NCI-H82 treated with DMSO at 0.1 percent for 48 hours (cell line): ENCODE measurements at regions not wholly inside any gene's neighbourhood (a gene's known extent, or its start where the extent isn't known, plus 50 kb on each side); places are given as distances from the start of the nearest gene placed in this dataset.
"Not testable (repeated sequence)": the region's sequence is repeated elsewhere in the genome, so short reads cannot be mapped to it uniquely, and the experiment has no call there.

Experiments
- DNase-seq: peaks from one replicate; lab custom pipeline; 2025; ENCODE audit not compliant: unreplicated experiment; lab: John Stamatoyannopoulos, UW

DNA sequence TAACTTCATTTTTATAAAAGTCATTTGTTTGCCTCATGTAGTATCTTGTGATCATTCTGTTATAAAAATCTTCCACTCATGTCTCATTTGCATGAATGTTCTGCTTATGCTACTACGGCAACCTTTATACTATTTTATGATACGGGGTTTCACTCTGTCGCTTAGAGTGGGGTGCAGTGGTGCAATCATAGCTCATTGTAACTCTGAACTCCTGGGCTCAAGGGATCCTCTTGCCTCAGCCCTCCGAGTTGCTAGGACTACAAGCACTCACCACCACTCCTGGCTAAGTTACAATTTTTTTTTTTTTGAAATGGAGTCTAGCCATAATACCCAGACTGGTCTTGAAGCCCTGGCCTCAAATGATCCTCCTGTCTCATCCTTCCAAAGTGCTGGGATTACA lies 154.4 kb upstream of the PREP start:
- DNase-seq, result no peak

DNA sequence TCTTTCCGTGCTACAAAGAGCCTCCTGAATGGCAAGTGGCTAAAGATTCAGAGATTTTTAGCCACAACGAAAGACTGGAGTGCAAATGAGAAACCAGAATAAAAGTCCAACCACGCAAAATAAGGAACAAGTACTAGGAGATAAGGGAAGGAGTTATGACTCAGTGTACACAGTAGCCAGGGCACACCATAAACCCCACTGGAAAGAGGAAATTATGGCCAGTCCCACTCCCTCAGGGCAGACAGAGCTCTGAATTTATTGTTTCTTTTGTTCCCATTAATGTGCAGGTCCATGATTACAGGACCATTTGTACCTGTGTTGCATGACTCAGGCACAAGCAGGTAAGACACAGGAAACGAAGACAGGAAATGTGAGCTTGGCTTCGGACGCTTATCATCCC lies 150.3 kb upstream of the PREP start:
- DNase-seq, result no peak

DNA sequence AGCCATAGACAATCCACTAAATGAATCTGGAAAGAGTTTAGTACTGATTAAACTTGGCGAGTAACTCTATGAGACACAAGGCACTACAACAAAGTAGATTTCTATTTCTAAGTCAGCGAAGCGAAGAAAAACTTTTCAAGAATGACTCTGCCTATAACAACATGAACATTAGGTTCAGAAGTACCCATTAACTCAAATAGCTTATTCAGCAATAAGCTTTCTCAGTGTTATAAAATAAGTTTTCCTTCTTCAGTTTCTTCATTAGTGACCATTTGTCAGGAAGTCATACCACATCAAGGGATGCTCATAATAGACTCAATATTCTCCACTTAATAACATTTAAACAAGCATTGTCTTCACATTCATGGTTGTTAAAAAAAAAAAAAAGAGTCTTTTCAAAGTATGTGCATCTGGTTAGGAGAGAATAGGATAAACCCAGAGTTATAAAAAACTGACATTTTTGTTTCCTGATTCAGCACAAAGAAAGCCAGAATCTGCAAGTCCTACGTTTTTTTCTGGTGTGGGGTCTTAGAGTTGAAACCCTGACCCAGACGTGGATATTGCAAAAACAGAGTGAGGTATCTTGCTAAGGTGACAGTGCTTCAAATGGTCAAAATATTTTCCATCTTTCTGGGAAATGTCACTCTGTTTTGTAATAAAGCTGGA lies 148.2 kb upstream of the PREP start:
- no peak for DNase-seq

DNA sequence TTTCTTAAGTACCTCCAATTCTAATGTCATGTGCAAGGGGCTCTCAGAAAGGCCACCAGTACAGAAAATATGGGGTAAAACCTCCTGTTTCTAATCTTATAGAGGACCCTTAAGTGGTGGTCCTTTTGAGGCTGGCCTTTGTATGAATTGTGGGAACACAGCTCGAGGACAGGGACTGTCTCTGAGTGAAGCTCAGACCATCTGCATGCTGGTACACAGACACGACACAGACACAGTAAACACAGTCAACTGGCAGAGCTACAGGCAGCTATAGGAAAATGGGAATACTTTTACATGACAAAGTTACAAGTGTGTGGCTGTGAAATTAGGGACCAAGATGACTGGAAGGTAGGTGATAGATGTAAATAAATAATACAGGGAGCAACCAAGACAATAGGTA lies 143.9 kb upstream of the PREP start:
- DNase-seq, result no peak

DNA sequence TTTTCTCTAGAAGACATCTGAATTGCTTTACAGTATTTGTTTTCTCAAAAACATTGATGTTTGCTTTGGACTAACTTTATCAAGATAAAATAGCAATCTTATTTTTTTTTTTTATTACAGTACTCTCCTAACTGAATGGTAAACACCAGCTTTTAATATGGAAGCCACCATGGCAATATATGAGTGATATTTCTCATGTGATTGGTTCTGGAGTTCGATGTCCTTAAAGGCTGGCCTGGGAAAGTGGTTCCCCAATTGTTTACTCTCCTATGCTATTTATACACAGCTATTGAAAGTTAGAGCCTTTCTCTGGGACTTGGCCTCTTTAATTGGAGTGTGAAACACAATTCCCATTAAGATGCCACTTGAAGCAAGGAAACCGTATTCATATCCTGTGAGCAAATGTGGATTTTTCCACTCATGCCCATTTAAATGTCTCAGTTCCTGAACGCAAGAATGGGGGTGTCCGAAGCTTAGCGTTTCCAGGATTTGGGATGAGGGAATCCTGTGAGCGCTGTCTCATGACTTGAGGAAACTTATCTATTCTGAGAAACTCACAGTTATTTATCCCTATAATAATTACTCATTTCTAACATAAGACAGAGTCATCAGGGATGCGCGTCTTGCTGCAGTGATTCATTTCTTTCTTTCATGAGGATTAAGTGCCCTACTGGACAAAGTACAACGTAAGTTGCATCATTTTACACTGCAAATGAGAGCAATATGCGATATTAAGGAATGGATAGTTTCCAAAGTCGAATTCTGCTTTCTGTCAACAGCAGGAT lies 143.3 kb upstream of the PREP start:
- no peak for DNase-seq

DNA sequence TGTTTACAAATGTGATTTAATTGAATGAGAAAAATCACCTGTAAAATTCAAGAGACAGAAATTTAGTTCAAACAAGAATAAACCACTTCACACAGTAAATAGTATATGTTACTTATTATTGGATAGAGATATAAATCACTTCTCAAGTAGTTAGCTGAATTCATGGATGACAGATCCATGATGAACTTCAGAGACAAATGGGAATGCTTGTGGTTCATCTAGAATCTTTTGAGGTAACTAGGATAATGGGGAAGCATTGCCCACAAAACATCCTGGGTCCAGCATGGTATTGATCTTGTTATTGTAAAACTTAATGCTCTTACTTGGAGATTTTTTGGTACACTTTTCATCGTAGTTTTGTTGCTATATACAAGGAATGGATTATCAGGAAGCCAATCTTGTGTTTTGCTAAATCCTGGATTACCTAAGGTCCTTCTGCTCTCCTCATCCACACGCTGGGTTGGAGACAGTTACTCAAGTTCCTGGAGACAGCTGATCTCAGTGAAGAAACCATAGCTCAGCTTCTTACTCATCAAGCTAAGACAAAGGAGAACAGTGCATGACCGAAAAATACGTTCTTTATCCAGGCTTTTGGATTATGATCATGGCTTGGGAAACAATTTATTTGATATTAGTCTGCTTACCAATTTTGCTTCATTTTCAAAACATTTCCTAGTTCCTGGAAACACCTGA lies 142.5 kb upstream of the PREP start:
- peak; percentile 14 for DNase-seq

DNA sequence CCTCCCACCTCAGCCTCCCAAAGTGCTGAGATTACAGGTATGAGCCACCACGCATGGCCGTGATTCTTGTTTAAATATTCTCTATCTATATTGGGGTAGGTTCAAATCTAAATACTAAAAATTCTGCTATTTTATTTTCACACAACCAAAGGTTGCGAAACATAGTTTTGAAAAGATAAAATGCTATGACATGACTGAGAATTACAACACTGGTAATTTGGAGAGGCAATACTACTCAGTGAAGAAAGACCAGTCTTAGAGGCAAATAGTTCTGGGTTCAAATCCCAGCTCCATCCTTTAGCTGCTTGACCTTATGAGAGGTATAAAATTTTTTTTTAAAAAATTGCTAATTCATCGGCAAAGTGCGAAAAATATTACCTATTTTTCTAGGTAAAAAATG lies 137.0 kb upstream of the PREP start:
- no peak for DNase-seq

DNA sequence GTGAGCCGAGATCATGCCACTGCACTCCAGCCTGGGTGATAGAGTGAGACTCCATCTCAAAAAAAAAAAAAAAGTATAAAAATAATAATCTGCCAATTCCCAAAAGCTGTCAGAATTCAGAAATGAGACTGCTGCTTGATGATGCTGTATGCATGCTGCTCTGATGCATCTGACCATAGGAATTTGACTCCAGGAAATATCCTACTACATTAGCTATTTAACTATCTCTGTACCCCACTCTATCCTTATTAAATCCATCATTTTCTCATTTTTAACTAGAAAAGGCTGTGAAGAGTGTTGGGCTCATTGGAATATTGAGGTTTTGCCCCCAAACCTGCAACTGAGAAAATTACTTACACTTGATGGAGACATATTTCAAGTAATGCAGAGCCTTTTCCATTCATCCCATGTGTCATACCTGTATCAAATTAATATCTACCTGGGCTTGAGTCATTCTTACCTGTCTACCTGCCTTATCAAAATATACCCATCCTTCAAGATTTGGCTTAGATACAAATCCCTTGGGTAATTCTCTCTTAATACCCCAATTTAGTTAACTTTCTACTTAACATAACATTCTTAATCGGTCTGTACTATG lies 135.2 kb upstream of the PREP start:
- DNase-seq, result no peak

DNA sequence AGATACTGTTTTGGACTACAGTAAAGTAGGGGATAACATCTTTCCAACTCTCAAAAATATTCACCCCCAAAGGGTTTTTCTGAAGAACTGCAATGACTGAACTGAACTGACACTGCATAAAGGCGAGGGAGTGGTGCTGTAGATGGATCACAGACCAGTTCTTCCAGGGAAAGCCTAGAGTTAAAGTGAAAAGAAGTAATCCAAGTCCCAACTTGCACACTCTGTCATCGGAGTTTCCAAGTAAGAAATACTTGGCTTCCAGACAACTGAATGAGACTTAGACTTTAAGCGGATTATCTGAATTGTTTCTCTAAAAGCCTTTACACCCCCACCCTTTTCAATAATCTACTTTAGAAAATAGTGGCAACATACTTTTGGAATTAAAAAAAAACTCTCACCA lies 134.1 kb upstream of the PREP start:
- DNase-seq, result peak; percentile 77

DNA sequence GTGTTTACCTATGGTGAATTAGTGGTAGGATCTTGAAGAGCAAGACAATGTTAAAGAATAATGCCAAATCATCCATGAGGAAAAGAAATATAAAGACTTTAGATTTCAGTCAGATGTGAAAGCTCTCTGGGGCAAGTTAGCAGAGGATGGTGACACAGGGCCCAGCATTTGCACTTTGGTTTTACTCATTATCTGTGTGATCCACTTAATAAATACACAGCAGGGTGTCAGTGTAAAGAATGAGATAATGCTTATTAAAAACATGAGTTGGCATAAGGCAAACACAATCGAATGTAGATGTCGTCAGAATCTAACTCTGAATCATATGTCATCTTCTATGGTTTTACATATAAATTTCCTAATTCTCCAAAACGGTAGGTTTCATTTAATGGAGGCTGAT lies 130.4 kb upstream of the PREP start:
- DNase-seq, result no peak

DNA sequence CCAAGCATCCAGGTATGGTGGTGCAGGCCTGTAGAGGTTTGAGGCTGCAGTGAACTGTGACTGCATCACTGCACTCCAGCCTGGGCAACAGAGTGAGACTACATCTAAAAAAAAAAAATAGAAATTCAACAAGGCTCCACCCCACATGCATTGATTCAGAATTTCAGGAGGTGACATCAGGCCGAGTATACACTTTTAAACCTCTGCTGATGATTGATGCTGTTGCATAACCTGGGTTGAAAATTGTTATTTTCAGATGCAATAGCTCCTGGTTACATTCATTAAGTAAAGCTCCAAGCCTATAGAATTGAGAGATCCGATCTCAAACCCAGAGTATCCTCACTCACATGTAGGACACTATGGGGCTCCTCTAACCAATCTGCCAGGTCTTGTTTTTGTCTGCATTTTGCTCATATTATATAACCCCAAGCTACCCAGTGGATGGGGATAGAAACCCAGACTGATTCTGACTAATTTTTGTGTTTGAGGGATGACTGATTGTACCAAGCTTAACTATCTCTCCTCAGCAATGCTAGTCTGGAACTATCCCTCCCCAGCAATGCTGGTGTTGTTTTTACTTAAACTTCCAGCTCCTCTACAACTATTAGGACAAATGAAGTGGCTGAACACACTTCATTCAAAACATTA lies 123.5 kb upstream of the PREP start:
- DNase-seq, result no peak

DNA sequence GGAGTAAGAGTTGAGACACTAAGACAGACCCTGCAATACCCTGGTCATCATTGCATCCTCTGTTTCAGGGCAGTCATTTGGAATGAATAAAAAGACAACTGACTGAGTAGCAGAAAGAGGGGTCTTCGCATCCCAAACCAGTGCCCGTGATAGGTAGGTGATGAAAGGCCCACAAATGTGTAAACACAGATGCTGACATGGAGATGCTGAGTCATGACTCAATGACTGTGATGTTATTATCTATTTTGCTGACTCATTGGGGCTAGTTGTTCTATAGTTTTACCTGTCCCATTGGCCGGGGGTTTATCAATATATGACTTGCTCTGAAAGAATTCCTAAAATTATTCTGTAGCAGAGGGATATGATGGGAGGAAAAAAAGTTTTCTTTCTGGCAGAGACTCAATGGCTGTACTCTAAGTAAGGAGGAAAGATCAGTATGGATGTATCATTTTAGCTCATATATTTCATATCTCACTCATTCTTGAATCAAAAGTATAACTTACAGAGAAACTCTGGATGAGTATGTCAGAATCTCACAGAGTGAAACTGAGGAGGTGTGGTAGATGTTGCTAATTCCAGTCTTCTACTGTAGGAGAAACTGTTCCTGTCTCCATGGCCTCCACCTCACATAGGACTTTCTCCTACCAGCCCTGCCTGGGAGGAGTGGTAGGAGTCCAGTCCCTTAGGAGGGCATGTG lies 119.9 kb upstream of the PREP start:
- DNase-seq, result no peak

DNA sequence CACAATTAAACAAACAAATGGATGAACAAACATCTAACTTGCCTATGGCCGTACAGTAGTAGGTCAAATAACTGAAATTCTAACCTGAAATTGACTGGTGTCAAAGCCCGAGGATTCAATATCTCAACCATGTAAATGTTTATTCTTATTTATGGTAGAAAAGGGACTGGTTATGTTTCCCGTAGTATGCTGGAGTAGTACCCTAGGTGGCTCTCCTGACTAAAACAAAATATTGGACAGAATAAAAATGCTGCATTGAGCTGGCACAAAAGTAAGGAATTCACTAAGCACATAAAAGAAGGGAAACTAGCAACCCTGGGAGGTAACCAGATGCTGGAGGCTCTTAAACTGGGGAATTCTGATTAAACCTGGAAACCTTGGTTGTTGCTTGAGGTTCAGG lies 117.1 kb upstream of the PREP start:
- no peak for DNase-seq

DNA sequence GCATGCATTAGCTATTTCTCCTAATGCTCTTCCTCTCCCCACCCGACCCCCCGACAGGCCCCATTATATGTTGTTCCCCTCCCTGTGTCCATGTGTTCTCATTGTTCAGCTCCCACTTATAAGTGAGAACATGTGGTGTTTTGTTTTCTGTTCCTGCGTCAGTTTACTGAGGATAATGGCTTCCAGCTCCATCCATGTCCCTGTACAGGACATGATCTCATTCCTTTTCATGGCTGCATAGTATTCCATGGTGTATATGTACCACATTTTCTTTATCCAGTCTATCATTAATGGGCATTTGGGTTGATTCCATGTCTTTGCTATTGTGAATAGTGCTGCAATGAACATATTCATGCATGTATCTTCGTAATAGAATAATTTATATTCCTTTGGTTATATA lies 116.1 kb upstream of the PREP start:
- not testable (repeated sequence) for DNase-seq

DNA sequence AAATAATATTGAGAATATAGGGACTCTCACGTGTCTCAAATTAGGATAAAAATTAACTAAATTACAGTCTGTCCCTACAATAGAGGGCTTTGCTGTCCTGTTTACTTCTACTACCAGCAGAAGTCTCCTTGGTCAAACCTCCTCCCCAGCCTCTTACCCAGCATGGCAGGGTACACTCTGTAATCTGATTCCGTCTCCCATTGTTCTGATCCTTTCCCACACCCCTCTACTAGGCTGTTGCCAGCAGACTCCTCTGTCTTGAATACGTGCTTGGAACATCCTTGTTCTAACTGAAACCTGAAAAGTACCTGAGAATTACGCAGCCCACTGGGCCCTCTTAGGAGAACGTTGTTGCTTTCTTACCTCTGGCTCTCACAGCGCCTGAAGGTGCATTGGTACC lies 112.2 kb upstream of the PREP start:
- no peak for DNase-seq

DNA sequence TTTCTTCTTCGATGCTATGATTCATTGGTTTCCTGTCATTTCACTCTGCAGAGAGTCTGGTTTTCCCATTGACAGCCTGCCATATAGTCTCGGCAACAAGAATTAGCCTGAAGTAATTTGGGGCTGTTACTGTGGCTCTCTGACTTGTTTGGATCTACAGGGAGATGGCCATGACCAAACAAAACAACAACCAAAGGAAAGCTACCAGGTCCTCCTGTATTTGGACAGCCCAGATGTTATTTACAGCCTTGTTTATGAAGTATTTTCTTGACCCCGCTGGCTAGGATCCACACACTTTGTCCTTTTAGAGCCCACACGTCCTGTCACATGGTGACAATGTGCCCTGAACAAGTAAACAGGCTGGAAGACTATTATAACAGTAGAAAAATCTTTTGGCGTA lies 111.4 kb upstream of the PREP start:
- DNase-seq, result no peak

DNA sequence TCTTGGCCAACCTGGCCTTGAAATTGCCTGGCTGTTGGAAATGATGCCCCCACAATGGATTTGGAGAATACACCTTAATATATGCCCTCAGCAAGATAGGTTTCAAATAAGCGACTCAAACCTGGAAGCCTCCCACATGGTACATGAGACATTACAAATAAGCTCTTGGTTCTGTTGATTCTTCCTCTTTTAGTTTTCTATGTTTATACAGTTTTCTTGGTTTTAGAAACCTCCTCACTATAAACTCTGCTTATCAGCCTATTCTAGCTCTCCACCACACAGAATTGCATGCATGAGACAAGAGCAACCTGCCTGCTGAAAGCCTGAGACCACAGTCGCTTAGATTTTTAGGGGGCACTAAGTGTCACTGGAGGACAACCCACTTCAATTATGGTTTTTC lies 108.8 kb upstream of the PREP start:
- DNase-seq, result no peak

DNA sequence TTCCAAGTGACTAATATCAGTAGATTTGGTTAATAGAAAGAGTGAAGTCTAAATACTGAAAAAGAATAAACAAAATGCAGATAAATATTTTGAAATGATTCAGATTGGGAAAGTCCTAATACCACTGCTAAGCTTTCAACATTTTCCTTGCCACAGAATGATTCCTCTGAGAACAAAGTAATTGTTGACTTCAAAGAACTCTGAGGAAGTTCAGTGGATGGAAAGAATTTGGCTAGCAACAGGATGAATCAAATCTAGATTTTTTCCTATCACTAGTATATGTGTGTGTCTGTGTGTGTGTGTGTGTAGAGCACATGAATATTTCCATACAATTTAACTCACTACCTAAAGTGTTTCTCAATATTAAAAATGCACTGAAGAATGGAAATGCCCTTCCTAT lies 107.9 kb upstream of the PREP start:
- DNase-seq, result no peak

DNA sequence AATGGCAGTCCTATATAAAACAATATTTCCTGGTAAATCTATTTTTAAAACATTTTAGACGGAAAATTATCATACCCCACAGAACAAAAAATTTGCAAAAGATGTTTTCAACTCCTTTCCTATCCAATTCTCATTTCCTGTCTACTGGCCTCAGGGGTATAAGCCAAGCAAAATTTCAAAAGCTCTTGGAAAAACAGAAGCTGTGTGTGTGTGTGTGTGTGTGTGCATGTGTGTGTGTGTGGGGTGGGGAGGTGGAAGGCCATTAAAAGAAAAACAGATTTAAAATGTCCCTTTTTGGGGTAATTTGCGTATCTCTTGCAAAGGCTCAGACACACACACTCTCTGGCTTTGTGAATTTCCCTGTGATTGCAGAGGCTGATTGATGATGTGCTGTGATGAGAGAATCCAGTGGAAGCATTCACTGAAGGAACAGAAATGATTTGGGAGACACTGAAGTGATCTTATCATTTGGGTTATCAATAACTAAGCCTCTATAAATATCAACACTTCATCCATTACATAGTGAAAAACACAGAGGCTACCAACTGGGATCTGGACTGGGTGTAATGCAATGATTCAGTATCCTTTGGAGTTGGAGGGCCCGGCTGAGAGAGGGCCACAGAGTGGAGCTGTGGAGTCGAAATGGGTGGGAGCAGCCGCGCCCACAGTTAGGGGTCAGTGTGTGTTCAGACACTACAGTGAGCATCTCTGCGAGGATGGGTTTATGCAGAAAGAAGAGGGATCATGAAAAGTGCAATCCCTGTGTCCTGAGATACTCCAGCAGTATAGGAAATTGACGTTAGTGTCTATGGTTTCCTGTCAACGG lies 106.8 kb upstream of the PREP start:
- no peak for DNase-seq

DNA sequence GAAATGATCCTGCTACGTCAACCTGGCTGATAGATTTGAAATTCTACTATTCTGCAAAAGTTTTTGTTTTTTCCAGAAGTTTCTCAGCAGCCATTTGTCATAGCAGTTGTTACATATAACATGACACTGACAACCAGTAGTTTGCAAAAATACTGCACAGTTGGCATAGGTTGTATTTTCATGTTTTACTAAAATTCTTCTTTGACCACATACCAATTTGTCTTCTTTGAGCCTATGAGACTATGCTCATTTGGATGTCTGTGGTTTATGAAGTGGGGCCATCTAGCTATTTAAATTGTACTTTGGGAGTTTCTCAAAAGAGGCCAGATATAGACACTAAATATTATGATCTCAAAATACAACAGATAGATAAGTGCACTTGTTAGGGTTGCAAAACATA lies 104.9 kb upstream of the PREP start:
- DNase-seq, result no peak
